H9 (cell line): ENCODE measurements at regions not wholly inside any gene's neighbourhood (a gene's known extent, or its start where the extent isn't known, plus 50 kb on each side); places are given as distances from the start of the nearest gene placed in this dataset.

Experiments
- DNase-seq: peaks from one replicate; pipeline ENCODE4 v3.0.0-alpha.2; 2017
- H2AFZ ChIP-seq: one replicate; pipeline ENCODE4 v1.6.1; 2013; ENCODE audit warnings: mild to moderate bottlenecking, low read length, control low read depth, moderate library complexity
- H2AK5ac ChIP-seq: 2 replicates; pipeline ENCODE4 v1.6.1; 2013; ENCODE audit warnings: low read length, control low read depth, mixed read lengths; ENCODE audit not compliant: insufficient read length
- H2BK120ac ChIP-seq: one replicate; pipeline ENCODE4 v1.6.1; 2013; ENCODE audit warnings: low read depth, mild to moderate bottlenecking, low read length, control low read depth, inconsistent platforms; ENCODE audit not compliant: poor library complexity, severe bottlenecking
- H2BK12ac ChIP-seq: 2 replicates; pipeline ENCODE4 v1.6.1; 2013; ENCODE audit warnings: low read length, control low read depth, mixed read lengths, low read depth; ENCODE audit not compliant: insufficient read length
- H2BK15ac ChIP-seq: 2 replicates; pipeline ENCODE4 v1.6.1; 2013; ENCODE audit warnings: low read depth, low read length, control low read depth
- H2BK20ac ChIP-seq: one replicate; pipeline ENCODE4 v1.6.1; 2013; ENCODE audit warnings: low read depth, mild to moderate bottlenecking, low read length, control low read depth, inconsistent platforms; ENCODE audit not compliant: poor library complexity, severe bottlenecking
- H2BK5ac ChIP-seq: 2 replicates; pipeline ENCODE4 v1.6.1; 2013; ENCODE audit warnings: low read length, control low read depth, mixed read lengths; ENCODE audit not compliant: insufficient read length
- H3K14ac ChIP-seq: 2 replicates; pipeline ENCODE4 v1.6.1; 2013; ENCODE audit warnings: low read length, control low read depth; ENCODE audit not compliant: insufficient read depth
- H3K18ac ChIP-seq: 2 replicates; pipeline ENCODE4 v1.6.1; 2013; ENCODE audit warnings: low read depth, mild to moderate bottlenecking, mixed read lengths, low read length, control low read depth; ENCODE audit not compliant: insufficient read length
- H3K23ac ChIP-seq: 2 replicates; pipeline ENCODE4 v1.6.1; 2013; ENCODE audit warnings: low read length, control low read depth, mixed read lengths, low read depth; ENCODE audit not compliant: insufficient read length
- H3K23me2 ChIP-seq: 2 replicates; pipeline ENCODE4 v1.6.1; 2013; ENCODE audit warnings: low read depth, mild to moderate bottlenecking, mixed read lengths, low read length, control low read depth; ENCODE audit not compliant: insufficient read length, poor library complexity, severe bottlenecking
- H3K27ac ChIP-seq: 2 replicates; pipeline ENCODE4 v1.5.1; 2013; ENCODE audit warnings: low read length, control low read depth, mixed read lengths, low read depth; ENCODE audit not compliant: insufficient read length
- H3K27me3 ChIP-seq: 2 replicates; pipeline ENCODE4 v1.6.1; 2013; ENCODE audit warnings: low read length, control low read depth, inconsistent platforms; ENCODE audit not compliant: insufficient read depth
- H3K4ac ChIP-seq: 2 replicates; pipeline ENCODE4 v1.6.1; 2013; ENCODE audit warnings: low read depth, mild to moderate bottlenecking, control low read depth, inconsistent platforms, low read length, moderate library complexity
- H3K4me1 ChIP-seq: 2 replicates; pipeline ENCODE4 v1.6.1; 2013; ENCODE audit warnings: low read length, control low read depth, inconsistent platforms; ENCODE audit not compliant: insufficient read depth
- H3K4me2 ChIP-seq: 2 replicates; pipeline ENCODE4 v1.6.1; 2013; ENCODE audit warnings: low read length, control low read depth, mixed read lengths; ENCODE audit not compliant: insufficient read length, insufficient read depth
- H3K56ac ChIP-seq: 2 replicates; pipeline ENCODE4 v1.6.1; 2013; ENCODE audit warnings: low read depth, mild to moderate bottlenecking, mixed read lengths, low read length, control low read depth; ENCODE audit not compliant: insufficient read length
- H3K79me1 ChIP-seq: 2 replicates; pipeline ENCODE4 v1.6.1; 2013; ENCODE audit warnings: low read depth, mild to moderate bottlenecking, moderate library complexity, low read length, control low read depth, inconsistent platforms; ENCODE audit not compliant: insufficient read depth, poor library complexity, severe bottlenecking
- H3K79me2 ChIP-seq: 2 replicates; pipeline ENCODE4 v1.6.1; 2013; ENCODE audit warnings: low read length, control low read depth, inconsistent platforms; ENCODE audit not compliant: insufficient read depth
- H3K9ac ChIP-seq: 2 replicates; pipeline ENCODE4 v1.6.1; 2013; ENCODE audit warnings: low read length, control low read depth, mixed read lengths; ENCODE audit not compliant: insufficient read length; ENCODE audit errors: extremely low read depth
- H3K9me3 ChIP-seq: one replicate; pipeline ENCODE4 v1.6.1; 2013; ENCODE audit warnings: low read depth, low read length, inconsistent platforms; ENCODE audit not compliant: control insufficient read depth
- H3T11ph ChIP-seq: one replicate; pipeline ENCODE4 v1.6.1; 2013; ENCODE audit warnings: mild to moderate bottlenecking, low read length, control low read depth, inconsistent platforms
- H4K20me1 ChIP-seq: one replicate; pipeline ENCODE4 v1.6.1; 2013; ENCODE audit not compliant: control insufficient read depth, insufficient read length, insufficient read depth
- H4K5ac ChIP-seq: 2 replicates; pipeline ENCODE4 v1.6.1; 2013; ENCODE audit warnings: low read depth, mild to moderate bottlenecking, mixed read lengths, low read length, control low read depth; ENCODE audit not compliant: insufficient read length
- H4K8ac ChIP-seq: replicated peaks from 2 replicates; pipeline ENCODE4 v1.6.1; 2013; ENCODE audit warnings: low read length, control low read depth, mixed read lengths, low read depth; ENCODE audit not compliant: insufficient read length
- H4K91ac ChIP-seq: 2 replicates; pipeline ENCODE4 v1.6.1; 2013; ENCODE audit warnings: low read depth, mild to moderate bottlenecking, moderate library complexity, mixed read lengths, low read length, control low read depth; ENCODE audit not compliant: insufficient read length
- H3K27ac Mint-ChIP-seq, 3 experiments: 2 replicates in 2 of 3; 3 replicates in 1 of 3; pipeline ENCODE4 v1.8.0; 2020 to 2021; ENCODE audit warnings: mixed read lengths in 3 of 3, mild to moderate bottlenecking in 1 of 3, moderate library complexity in 1 of 3
- H3K27me3 Mint-ChIP-seq: 2 replicates; pipeline ENCODE4 v1.8.0; 2021; ENCODE audit warnings: low read depth, mild to moderate bottlenecking, moderate library complexity, mixed read lengths
- H3K36me3 Mint-ChIP-seq, 3 experiments: 2 replicates in 2 of 3; 3 replicates in 1 of 3; pipeline ENCODE4 v1.8.0; 2020 to 2021; ENCODE audit warnings: low read depth in 3 of 3, mixed read lengths in 3 of 3; ENCODE audit not compliant: insufficient read depth in 1 of 3
- H3K4me1 Mint-ChIP-seq, 2 experiments: 2 replicates each; pipeline ENCODE4 v1.8.0; 2020; ENCODE audit warnings: mixed read lengths in 2 of 2
- H3K4me3 Mint-ChIP-seq, 2 experiments: 2 replicates in 1 of 2; 3 replicates in 1 of 2; pipeline ENCODE4 v1.8.0; 2020 to 2021; ENCODE audit warnings: mild to moderate bottlenecking in 2 of 2, mixed read lengths in 2 of 2, moderate library complexity in 1 of 2
- H3K9me3 Mint-ChIP-seq, 2 experiments: 2 replicates in 1 of 2; 3 replicates in 1 of 2; pipeline ENCODE4 v1.8.0; 2020; ENCODE audit warnings: mild to moderate bottlenecking in 2 of 2, mixed read lengths in 2 of 2, moderate library complexity in 1 of 2
- WGBS: extraction: QIAGEN DNeasy Blood & Tissue Kit; methylation state at CpG from one replicate; pipeline ENCODE4 v1.1.7; 2013; ENCODE audit warnings: missing lambda C conversion rate, low lambda C conversion rate, mixed read lengths; ENCODE audit not compliant: insufficient read length; ENCODE audit errors: extremely low coverage; 5-methylcytosine and 5-hydroxymethylcytosine counted together
- TF ChIP-seq, protein P1 (sequence below): fragments of 200-600 bp; sonication (generic); conservative IDR thresholded peaks from 3 replicates; pipeline ENCODE4 v1.8.0; 2021; ENCODE audit warnings: antibody characterized with exemption, mild to moderate bottlenecking

DNA sequence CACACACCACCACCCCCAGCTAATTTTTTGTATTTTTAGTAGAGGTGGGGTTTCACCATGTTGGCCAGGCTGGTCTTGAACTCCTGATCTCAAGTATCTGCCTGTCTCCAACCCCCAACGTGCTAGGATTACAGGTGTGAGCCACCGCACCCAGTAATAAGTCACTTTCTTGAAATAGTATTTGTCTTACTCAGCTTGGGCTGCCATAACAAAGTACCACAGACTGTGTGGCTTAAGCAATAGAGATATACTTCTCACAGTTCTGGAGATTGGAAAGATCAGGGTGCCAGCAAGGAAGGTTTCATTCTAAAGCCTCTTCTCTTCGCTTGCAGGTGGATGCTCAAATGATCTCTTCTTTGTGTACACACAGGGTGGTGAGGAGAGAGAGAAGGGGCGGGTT, 99.8 kb downstream of the ARRDC3 start:
- H3K18ac ChIP-seq: no peak overlapping the region
- H3K4me2 ChIP-seq: no peak overlapping the region
- no peak overlapping the region for H2BK5ac ChIP-seq
- H3K23me2 ChIP-seq: peaks cover 9% of the 10 kb centered on the region
- H2BK12ac ChIP-seq: no peak overlapping the region
- no peaks in the 10 kb centered on the region for H3K27me3 ChIP-seq
- no peak for DNase-seq
- Mint-ChIP-seq H3K36me3 (peaks cover 0 to 12% (median 8%) of the 10 kb centered on the region in 3 experiments; a peak in 4 of 7 replicates), H3K27me3 (peaks cover 22% of the 10 kb centered on the region), H3K9me3 (peaks cover 11 to 14% of the 10 kb centered on the region in 2 experiments), H3K27ac (no peak overlapping the region), H3K4me3 (no peak overlapping the region), H3K4me1 (peaks cover 13 to 19% of the 10 kb centered on the region in 2 experiments)
- H4K91ac ChIP-seq: no peak overlapping the region
- no CpG with 5 or more reads among the region's 4 CpGs for WGBS
- no peak overlapping the region for H3K14ac ChIP-seq
- H4K20me1 ChIP-seq: no peaks in the 10 kb centered on the region
- H2AK5ac ChIP-seq: no peak overlapping the region
- H2AFZ ChIP-seq: no peak overlapping the region
- no peaks in the 10 kb centered on the region for H3K79me1 ChIP-seq
- no peaks in the 10 kb centered on the region for H3K79me2 ChIP-seq
- no peak overlapping the region for H2BK120ac ChIP-seq
- H3K9ac ChIP-seq: no peak overlapping the region
- H3T11ph ChIP-seq: no peak overlapping the region
- no peak overlapping the region for H2BK15ac ChIP-seq
- no peak overlapping the region for H3K4ac ChIP-seq
- no peak overlapping the region for H3K56ac ChIP-seq
- H3K9me3 ChIP-seq: no peaks in the 10 kb centered on the region
- TF ChIP-seq, protein P1, sequence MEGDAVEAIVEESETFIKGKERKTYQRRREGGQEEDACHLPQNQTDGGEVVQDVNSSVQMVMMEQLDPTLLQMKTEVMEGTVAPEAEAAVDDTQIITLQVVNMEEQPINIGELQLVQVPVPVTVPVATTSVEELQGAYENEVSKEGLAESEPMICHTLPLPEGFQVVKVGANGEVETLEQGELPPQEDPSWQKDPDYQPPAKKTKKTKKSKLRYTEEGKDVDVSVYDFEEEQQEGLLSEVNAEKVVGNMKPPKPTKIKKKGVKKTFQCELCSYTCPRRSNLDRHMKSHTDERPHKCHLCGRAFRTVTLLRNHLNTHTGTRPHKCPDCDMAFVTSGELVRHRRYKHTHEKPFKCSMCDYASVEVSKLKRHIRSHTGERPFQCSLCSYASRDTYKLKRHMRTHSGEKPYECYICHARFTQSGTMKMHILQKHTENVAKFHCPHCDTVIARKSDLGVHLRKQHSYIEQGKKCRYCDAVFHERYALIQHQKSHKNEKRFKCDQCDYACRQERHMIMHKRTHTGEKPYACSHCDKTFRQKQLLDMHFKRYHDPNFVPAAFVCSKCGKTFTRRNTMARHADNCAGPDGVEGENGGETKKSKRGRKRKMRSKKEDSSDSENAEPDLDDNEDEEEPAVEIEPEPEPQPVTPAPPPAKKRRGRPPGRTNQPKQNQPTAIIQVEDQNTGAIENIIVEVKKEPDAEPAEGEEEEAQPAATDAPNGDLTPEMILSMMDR: no peak
- H4K8ac ChIP-seq: no peak overlapping the region
- H3K27ac ChIP-seq: no peak overlapping the region
- H3K23ac ChIP-seq: no peak overlapping the region
- no peak overlapping the region for H2BK20ac ChIP-seq
- H4K5ac ChIP-seq: no peak overlapping the region
- H3K4me1 ChIP-seq: no peaks in the 10 kb centered on the region
